Psoas muscle (tissue), 7 donors: ENCODE measurements at regions not wholly inside any gene's neighbourhood (a gene's known extent, or its start where the extent isn't known, plus 50 kb on each side); places are given as distances from the start of the nearest gene placed in this dataset.

Experiments used
- ATAC-seq, 4 donors: fragments of 200-7000 bp; cut with Tn5 transposase; one replicate each; pipeline ENCODE4 v1.9.1; 2020; ENCODE audit warnings: moderate library complexity in 3 of 4, mild to moderate bottlenecking in 2 of 4
- DNase-seq, 2 donors: peaks; one replicate each; pipeline ENCODE4 v3.0.0-alpha.2; 2020
- H3K27ac ChIP-seq: fragments of 200-600 bp; one replicate; pipeline ENCODE4 v1.8.0; 2022
- H3K27me3 ChIP-seq, 3 donors: fragments of 200-600 bp in 1 of 3; one replicate each; pipeline versions ENCODE4 v1.6.1 to v1.8.0; 2013 to 2022; ENCODE audit warnings: low read length in 2 of 3, mild to moderate bottlenecking in 2 of 3, moderate library complexity in 1 of 3; ENCODE audit not compliant: insufficient read depth in 3 of 3
- H3K36me3 ChIP-seq, 2 donors: fragments of 200-600 bp in 1 of 2; one replicate each; pipeline versions ENCODE4 v1.6.1 to v1.8.0; 2013 to 2022; ENCODE audit warnings: low read depth in 1 of 2, mild to moderate bottlenecking in 1 of 2, moderate library complexity in 1 of 2; ENCODE audit not compliant: insufficient read depth in 1 of 2
- H3K4me1 ChIP-seq: fragments of 200-600 bp; one replicate; pipeline ENCODE4 v1.8.0; 2022
- H3K4me3 ChIP-seq: fragments of 200-600 bp; one replicate; pipeline ENCODE4 v1.8.0; 2022; ENCODE audit warnings: mild to moderate bottlenecking
- H3K9me3 ChIP-seq: fragments of 200-600 bp; one replicate; pipeline ENCODE4 v1.8.0; 2022
- WGBS, 3 donors: extraction: QIAGEN DNeasy Blood & Tissue Kit; methylation state at CpG; one replicate each; pipeline versions ENCODE4 v1.1.6 to v1.1.7; 2013; 5-methylcytosine and 5-hydroxymethylcytosine counted together
- intact Hi-C, 2 donors: fragments of 100-400 bp; cut with DNase I; formaldehyde crosslinking; loops; one replicate each; pipeline versions ENCODE4 v1.11.0 to v1.14.2; 2022
- TF ChIP-seq, protein P1 (sequence below): fragments of 200-600 bp; IDR thresholded peaks from one replicate; pipeline ENCODE4 v1.8.0; 2022; ENCODE audit warnings: antibody characterized with exemption
- donor health status: healthy with polysubstance abuse.
- donor health status: DM: no; HTN: no; CAD: no; lungs with moderate emphysema.
- donor health status: Bipolar disorder and iron deficiency.
- donor health status: healthy.
- donor health status: DM: yes; HTN: yes; CAD: no.
- donor health status: DM: no; HTN: no; CAD: no.
- donor health status: DM: yes; HTN: yes; CAD: no.

DNA sequence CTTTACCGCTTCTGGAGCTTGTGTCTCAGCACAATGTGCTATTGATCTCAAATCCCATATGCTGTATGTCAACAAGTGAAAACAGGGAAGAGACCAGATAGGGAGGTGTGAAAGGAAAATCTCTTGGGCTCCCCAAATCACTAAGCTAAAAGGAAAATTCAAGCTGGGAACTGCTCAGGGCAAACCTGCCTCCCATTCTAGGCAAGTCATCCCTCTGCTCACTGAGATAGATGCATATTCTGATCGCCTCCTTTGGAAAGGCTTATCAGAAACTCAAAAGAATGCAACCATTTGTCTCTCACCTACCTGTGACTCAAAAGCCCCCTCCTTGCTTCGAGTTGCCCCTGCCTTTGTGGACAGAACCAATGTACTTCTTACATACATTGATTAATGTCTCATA is 161.1 kb upstream of the LYZL1 start:
- ATAC-seq (no peak), DNase-seq (no peak)
- Histone ChIP-seq H3K27ac (no peak overlapping the region), H3K4me1 (peaks cover 9% of the 10 kb centered on the region), H3K27me3 (peaks cover 0 to 2% (median 0%) of the 10 kb centered on the region in 3 donors), H3K9me3 (no peaks in the 10 kb centered on the region), H3K36me3 (no peaks in the 10 kb centered on the region), H3K4me3 (no peak overlapping the region)
- WGBS, 3 donors, result 46 to 72% (median 71%) methylated on average over 3 of the region's 3 CpGs
- intact Hi-C loops, result no loop called here
- TF ChIP-seq, protein P1, sequence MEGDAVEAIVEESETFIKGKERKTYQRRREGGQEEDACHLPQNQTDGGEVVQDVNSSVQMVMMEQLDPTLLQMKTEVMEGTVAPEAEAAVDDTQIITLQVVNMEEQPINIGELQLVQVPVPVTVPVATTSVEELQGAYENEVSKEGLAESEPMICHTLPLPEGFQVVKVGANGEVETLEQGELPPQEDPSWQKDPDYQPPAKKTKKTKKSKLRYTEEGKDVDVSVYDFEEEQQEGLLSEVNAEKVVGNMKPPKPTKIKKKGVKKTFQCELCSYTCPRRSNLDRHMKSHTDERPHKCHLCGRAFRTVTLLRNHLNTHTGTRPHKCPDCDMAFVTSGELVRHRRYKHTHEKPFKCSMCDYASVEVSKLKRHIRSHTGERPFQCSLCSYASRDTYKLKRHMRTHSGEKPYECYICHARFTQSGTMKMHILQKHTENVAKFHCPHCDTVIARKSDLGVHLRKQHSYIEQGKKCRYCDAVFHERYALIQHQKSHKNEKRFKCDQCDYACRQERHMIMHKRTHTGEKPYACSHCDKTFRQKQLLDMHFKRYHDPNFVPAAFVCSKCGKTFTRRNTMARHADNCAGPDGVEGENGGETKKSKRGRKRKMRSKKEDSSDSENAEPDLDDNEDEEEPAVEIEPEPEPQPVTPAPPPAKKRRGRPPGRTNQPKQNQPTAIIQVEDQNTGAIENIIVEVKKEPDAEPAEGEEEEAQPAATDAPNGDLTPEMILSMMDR, result no peak

DNA sequence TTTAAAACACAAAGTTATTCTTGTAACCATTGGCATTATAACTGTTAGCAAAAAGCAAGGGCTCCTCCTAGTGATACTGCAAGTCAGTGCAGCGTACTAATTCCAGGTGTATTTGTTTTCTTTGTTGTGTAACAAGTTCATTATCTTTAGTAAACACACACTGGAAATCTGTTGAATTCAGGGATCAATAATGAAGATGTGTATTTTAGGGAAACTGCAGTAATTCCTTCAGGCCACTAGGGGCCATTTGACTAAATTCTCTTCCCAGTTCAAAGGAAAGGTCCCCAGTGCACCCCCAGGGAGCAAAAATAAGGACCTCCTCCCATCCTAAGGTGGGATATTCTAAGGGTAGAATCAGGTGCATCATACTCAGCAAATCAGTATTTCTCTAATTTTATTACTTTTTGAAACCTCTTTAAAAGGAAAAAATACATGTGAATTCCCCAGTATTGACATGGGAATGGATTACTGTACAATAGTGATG is 158.6 kb upstream of the LYZL1 start:
- Histone ChIP-seq H3K9me3 (no peaks in the 10 kb centered on the region), H3K27me3 (peaks cover 0 to 2% (median 0%) of the 10 kb centered on the region in 3 donors), H3K4me1 (peaks cover 11% of the 10 kb centered on the region), H3K4me3 (no peak overlapping the region), H3K27ac (no peak overlapping the region), H3K36me3 (no peaks in the 10 kb centered on the region)
- TF ChIP-seq, protein P1, result peak; percentile 48
- intact Hi-C loops, result loop anchor here in 1 of 2 donors (5.0 kb wide), 1 partner anchor 468 kb away; no protein-coding TSS in a partner anchor
- ATAC-seq, result no peak
- DNase-seq, result no peak
- 61 to 70% (median 63%) methylated on average over 1 of the region's 1 CpG for WGBS, 3 donors

DNA sequence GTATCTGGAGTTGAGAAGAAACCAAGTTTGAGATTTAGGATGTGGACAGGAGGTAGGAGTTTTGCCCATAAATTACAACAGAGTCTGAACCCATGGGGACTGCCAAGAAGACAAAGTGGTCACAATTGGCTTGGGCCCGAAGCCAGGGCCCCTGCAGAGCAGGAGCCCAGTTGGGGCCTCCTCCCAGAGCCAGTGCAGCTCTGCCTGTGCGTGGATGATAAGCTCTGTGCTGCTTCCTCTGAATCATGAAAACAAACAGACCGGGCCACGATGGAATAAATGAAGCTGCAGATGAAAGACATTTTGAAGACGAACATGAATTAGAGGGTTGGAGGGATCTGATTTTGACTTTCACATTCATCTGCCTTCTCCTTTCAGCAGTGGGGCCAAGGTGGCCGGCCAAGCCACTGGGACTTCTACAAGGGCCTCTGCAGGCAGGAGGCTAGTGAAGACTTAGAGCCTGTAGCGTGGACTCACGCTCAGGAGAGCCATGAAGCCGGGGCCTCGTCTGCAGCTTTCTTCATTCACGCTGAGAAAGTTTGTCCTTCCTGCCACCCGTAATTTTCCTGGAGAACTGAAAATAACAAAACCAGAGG is 156.8 kb upstream of the LYZL1 start:
- peaks cover 0 to under 1% (median 0%) of the 10 kb centered on the region in 3 donors for H3K27me3 ChIP-seq
- no peaks in the 10 kb centered on the region for H3K36me3 ChIP-seq
- no peak overlapping the region for H3K4me3 ChIP-seq
- no peak for ATAC-seq
- no peak overlapping the region for H3K27ac ChIP-seq
- peaks cover 11% of the 10 kb centered on the region for H3K4me1 ChIP-seq
- intact Hi-C loops, result loop anchor here in 1 of 2 donors (5.0 kb wide), 1 partner anchor 470 kb away; no protein-coding TSS in a partner anchor
- no peaks in the 10 kb centered on the region for H3K9me3 ChIP-seq
- WGBS, 3 donors, result 63 to 74% (median 71%) methylated on average over 12 of the region's 12 CpGs
- DNase-seq, result no peak
- TF ChIP-seq, protein P1, result no peak

DNA sequence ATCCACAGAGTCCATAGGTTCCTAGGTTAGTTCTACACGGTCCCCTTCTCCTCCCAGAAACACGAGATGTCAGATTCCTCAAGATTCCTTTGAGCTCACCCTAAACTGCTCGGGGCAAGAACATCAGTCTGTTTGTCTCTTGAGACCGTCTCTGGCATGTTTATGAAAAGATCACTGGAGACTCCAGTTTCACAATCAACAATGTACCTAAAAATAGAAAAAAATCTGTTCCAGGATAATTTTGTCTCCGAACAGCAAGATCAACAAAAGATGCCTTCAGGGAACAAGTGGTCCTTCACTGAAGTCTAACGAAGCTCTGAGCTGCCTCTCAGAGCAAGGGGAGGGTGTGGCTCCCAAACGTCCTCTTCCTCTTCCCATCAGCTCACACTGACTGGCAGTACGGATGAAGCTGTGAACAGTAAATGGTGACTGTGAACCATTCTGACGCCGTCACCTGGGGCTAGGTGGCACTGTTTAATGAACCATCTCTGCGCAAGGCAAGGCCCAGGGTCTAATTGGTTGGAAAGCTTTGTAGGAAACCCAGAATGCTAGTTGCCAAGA is 156.2 kb upstream of the LYZL1 start:
- intact Hi-C loops, result loop anchor here in 1 of 2 donors (5.0 kb wide), 1 partner anchor 470 kb away; no protein-coding TSS in a partner anchor
- no peak overlapping the region for H3K27ac ChIP-seq
- H3K27me3 ChIP-seq, result no peaks in the 10 kb centered on the region
- WGBS, 3 donors, result 34 to 45% (median 42%) methylated on average over 11 of the region's 11 CpGs
- no peak for DNase-seq
- H3K9me3 ChIP-seq, result no peaks in the 10 kb centered on the region
- H3K4me3 ChIP-seq, result no peak overlapping the region
- TF ChIP-seq, protein P1, result no peak
- peak in 2 of 4 donors; percentile 38 to 42 for ATAC-seq
- peaks cover 11% of the 10 kb centered on the region for H3K4me1 ChIP-seq
- H3K36me3 ChIP-seq, result no peaks in the 10 kb centered on the region
